HG03097 (cell line): ENCODE measurements at regions not wholly inside any gene's neighbourhood (a gene's known extent, or its start where the extent isn't known, plus 50 kb on each side); places are given as distances from the start of the nearest gene placed in this dataset.
"Not testable (repeated sequence)": the region's sequence is repeated elsewhere in the genome, so short reads cannot be mapped to it uniquely, and the experiment has no call there.

Experiments
- ATAC-seq: cut with Tn5 transposase; IDR thresholded peaks from one replicate; pipeline ENCODE4 v1.9.1; 2021; ENCODE audit not compliant: unreplicated experiment, low FRiP score

DNA sequence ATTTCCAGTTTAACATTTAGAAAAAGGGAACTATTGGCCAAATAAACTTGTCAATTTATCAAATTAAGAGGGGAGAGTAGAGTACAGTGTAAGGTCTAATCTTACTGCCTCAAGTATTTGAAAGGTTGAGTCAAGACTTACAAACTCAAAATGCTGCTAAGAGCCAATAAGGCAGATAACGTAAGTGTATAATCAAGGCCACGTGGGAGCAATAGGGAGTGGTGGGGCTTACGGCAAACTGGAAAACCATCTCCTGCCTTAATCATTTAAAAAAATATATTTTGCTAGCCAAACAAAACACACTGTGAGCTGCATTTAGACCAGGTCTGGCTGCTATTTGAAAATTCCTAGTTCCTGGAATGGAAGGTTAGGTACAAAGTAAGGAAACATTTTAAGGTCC is 107.3 kb upstream of the FRMD4B start:
- ATAC-seq: no peak

DNA sequence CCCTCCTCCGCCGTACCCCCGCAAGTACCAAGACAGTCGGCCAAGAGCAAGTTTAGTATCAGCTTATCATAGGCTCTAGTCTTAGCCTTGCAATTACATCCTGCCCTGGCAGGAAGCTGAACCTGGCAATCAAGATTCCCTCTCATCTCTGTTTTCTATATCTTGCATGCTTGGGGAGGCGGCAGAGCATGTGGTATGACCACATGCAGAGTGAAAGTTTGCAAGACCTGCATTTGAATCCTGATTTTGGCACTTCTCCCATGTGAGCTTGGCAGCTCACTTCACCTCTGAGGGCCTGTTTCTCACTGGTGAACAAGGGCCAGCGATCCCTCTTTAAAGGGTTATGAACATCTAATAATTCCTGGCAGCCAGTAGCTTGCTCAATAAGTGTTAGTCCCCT is 106.1 kb upstream of the FRMD4B start:
- no peak for ATAC-seq

DNA sequence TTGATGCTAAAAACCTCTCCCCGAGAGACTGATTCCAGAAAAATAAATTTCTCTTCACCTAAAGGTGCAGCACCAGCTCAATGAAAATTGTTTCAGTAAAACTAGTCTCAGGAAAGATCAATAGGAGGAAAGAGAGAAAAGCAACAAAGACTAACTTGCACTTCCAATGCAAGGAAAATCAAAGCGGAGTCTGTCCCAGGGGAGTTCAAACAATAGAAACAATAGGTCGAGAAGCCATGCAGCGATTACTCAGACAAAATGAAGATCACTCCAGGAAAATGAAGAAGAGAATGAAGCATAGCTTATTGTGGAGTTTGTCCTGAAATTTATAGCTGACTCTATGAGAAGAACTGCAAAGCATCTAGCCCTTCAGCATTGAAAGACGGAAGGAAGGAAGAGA is 105.1 kb upstream of the FRMD4B start:
- ATAC-seq: no peak

DNA sequence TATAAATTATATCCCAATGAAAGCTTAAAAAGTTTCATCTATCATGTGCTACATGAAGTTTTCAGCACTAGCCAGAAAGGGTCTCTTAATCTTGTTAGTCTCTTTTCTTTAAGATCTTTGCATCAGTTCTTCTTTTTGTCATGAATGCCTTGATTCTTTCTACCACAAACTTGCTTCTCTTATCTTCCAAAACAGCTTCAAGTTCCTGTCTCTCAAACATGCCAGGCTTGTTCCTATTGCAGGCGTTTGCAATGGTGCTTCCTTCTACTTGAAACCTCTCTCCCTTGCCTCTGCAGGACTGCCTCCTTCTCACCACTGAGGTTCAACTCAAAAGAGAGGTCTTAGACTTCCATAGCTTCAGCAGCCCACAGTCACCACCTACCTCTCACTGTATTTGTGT is 104.3 kb upstream of the FRMD4B start:
- ATAC-seq: no peak

DNA sequence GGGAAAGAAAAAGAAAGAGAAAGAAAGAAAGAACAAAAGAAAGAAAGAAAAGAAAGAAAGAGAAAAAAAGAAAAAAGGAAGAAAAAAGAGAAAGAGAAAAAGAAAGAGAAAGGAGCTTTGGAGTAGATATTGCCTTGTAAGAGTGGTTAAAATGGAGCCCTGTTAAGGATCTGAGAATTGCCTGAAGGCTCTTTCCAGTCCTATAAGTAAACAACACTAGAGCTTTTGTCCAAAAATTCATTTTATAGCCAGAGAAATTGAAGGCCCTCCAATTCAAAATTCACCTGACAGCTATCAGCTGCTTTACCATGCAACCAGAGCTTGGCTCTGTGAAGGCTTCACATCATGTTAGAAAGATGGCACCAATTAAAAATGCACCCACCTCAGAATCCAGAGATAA is 102.1 kb upstream of the FRMD4B start:
- no peak for ATAC-seq

DNA sequence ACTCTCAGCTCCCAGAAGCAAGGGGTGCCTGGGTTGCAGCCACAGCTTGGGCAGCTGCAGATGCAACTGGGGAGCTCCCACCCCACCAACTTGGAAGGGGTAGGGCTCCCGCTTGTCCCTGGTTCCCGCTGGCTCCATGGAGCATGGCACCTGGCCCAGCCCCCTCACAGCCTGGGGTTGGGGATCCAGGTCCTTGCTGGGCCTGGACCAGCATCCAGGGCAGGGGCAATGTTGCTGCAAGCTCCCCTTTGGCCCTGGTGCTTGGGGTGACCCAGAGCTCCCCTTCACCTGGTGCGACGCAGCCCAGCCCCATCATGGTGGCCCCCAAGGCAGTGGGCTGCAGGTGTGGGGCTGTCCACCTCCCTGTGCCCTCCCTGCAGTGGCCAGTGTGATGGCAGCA is 99.6 kb upstream of the FRMD4B start:
- ATAC-seq: no peak

DNA sequence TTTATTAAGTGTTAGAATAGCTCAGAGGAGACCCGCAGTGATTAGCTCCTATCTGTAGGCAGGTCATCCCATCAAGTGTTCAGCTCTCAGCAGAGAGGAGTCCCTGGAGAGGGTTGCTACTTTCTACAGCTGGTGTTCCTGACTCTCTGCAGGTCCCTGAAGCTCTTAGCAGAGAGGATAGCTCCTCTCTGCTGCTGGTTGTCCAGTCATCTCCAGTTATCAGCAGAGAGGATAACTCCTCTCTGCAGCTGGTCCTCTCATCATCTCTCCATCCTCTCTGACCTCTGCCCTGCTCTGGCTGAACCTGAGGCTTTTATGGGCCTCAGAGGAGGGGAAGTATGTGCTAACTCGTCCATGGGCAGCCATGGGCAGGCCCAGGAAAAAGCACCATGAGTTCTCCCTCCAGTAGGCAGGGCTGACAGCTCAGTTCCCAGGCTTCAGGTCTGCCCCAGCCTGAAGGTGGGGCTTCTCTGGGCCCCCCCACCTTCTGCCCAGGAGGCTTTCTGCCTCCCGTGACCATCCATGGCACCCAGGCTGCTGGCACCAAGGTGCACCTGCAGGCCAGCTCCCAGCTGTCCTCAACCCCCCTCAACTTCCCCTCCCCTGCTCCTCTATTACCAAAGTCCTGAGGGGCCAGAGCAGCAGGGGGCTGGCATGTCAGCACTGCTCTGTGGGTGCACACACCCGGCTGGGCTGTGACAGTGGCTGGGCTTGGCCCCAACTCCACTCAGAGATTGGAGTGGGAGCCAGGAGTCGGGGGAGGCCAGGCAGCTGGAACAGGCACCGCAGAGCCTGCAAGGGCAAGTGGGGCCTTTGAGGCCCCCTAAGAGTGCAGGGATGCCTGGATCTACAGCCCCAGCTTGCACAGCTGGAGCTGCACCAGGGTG is 98.9 kb upstream of the FRMD4B start:
- ATAC-seq: no peak

DNA sequence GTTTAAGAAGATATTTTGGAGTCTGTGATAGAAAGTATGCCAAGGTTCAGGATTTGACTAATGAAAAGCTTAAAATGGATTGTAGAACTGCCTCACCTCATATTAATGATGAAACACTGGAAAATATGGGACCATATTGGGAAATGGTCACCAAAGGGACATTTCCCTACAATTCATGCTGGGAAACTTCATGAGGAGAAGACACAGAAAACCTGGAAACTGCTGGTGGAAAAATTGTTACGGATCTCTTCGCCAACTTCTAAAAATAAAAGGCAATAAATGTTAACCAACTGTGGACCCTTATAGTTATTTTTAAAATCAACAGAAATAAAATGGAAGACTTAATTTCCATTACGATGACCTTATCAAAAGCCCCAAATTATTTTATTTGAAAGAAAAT is 97.6 kb upstream of the FRMD4B start:
- ATAC-seq: no peak

DNA sequence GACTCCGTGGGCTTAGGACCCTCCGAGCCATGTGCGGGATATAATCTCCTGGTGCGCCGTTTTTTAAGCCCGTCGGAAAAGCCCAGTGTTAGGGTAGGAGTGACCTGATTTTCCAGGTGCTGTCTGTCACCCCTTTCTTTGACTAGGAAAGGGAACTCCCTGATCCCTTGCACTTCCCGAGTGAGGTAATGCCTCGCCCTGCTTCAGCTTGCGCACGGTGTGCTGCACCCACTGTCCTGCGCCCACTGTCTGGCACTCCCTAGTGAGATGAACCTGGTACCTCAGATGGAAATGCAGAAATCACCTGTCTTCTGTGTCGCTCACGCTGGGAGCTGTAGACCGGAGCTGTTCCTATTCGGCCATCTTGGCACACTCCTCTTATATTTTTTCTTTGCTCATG is 95.1 kb upstream of the FRMD4B start:
- not testable (repeated sequence) for ATAC-seq

DNA sequence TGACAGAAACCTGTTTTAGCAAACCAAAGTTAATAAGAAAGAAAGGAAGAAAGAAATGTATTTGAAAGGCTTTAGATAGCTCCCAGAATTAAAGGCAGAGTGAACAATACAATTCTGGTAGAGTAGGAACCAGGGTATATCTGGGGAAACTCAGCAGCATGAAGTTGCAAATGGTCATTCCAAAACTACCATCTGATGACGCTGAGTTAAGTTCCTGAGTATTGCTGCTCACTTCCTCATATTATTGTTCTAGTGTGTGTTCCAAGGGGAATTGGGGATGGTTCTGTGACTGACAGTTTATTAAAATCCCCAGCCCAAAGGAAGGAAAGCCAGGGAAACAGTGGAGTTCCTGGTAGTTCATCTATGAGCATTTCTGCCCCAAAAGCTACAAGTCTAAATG is 88.3 kb upstream of the FRMD4B start:
- ATAC-seq: no peak

DNA sequence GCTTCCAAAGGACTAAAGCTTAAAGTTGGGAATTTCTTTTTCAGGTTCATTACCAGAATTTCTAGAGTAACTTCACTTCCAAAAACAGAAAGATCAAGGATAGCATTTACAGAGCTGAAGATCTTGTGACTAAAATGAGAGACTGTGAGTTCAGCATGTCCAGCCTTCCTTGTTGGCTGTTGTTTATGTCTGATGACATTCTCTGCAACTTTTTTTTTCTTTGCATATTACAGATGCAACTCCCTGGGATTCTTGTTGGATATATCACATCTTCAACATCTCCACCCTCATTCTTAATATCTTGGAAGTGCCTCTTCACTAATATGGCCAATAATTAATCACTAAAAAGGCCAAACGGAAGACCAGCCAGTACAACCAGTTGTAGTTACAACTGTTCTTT is 86.2 kb upstream of the FRMD4B start:
- no peak for ATAC-seq

DNA sequence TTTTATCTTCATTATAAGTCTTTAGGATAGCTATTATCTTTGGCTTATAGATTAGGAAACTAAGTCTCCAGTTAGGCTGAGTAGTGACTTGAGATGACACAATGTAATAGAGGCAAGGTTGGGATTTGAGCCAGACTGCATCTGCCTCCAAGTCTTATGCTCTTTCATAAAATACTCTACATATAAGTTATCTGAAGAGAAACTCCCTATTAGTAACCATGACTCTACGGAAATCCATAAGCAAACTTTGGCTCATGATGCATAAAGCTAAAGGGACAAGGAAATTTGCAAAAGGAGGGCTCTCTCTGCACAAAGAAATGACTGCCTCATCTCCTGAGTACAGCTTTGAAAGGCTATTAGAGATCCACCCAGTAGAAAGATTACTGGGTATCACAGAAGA is 77.6 kb upstream of the FRMD4B start:
- ATAC-seq: no peak

DNA sequence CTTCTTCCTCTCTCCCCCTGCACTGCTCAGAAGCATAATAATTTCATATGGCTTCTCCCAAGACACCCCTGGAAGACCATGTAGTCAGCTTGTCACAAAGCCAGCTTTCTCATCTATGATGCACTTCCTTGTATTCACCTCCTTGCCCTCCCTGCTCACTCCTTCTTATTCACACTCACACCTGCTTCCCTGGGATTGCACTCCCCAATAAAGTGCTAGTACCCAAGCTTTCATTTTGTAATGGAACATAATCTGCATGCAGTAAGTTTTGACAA is 76.9 kb upstream of the FRMD4B start:
- ATAC-seq: no peak

DNA sequence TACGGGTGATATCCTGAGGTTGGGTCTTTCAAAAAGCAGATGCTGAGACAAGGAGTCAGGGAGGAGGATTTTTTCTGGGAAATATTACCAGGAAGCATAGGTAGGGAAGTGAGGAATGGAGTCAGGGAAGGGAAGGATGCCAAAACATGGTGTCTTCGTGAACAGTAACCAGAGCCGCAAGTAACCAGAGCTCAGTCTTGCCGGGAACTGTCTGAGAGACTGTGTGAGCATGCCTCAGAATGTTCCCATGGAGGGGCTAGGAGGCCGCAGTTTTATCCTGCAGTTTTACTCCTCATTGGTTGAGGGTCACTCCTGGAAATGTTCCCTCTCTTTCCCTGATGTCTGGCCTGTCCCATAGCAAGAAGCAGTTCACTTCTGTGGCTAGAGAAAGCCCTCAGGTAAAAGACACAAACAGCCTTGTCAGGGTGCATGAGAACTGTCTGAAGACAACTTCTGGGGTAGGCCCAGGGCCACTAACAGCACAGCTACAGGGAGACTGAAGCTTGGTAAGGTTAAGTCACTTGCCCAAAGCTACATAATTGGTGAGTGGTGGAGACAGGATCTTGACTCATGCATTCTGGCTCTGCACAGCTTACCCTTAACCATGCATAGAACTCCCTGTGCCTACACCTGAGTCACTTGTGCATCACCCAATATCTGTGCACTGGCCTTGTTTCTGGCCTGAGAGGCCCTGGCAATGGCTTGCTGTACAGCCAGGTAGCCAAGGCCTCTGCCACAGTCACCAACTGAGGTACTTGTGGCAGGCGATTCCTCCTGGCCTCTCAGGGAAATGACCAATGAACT is 76.3 kb upstream of the FRMD4B start:
- ATAC-seq: no peak

DNA sequence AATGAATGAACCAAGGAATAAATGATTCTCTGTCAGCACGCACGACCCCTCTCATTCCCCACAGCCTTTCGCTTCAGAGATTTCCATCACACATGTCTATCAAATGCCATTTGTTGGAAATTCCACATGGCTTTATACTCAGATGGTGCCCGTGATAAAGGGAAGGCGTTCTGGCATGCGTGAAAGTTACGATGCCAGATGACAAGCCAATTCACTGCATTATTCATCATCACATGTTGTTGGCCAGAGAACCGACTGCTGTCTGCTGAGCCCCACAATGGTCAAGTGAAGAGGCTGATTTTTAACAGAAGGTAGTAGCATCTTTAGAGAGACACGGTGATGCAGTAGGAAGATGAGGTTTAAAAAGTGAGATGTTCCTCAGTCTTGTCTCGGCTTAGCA is 74.1 kb upstream of the FRMD4B start:
- ATAC-seq: no peak

DNA sequence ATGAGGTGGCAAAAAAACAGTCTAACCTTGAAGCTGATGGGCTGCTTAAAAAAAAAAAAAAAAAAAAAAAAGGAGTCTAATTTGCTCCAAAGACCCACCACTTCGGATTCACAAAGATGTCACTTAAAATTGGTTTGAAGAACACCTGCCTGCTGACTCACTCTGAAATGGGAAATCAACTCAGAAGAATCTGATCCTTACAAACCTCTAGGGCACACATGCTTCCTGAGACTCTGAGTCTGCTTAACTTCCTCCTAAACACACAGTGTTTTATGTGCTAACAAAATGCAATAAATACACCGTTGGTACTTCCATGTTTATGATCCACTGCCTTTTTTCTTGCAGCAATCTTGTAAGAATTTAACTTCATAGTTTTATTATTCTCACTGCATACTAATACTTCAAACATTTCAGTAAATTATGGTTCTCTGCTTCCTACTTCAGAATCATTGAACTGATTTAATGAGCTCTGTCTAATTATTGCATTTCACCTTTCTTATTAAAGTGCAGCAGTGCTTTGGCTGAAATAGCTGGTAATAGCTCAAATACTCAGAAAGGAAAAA is 73.0 kb upstream of the FRMD4B start:
- no peak for ATAC-seq

DNA sequence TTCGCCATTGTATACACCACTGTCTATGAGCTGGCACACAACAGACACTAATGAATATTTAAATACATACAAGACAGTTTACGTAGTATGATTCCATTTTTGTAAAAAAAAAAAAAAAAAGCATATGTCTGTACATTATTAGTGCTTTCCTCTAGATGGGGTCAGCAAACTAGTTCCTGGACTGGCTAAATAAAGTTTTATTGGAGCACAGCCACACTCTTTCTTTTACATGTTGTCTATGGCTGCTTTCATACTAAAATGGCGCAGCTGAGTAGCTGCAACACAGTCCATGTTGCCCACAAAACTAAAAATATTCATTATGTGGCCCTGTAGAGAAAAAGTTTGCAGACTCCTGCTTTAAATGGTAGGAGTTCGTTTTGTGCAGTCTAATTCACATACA is 70.7 kb upstream of the FRMD4B start:
- ATAC-seq: no peak

DNA sequence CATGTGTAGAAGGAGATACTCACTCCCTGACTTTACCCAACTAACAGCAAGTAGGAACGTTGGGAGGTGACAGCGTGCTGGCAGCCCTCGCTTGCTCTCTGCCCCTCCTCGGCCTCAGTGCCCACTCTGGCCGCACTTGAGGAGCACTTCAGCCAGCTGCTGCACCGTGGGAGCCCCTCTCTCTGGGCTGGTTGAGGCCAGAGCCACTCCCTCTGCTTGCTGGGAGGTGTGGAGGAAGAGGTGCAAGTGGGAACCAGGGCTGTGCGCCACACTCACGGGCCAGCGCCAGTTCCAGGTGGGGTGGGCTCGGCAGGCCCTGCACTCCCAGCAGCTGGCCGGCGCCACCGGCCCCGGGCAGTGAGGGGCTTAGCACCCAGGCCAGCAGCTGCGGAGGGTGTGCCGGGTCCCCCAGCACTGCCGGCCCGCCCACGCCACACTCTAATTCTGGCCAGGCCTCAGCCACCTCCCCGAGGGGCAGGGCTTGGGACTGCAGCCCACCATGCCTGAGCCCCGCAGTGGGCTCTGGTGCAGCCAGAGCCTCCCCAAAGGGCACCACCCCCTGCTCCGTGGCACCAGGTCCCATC is 68.4 kb upstream of the FRMD4B start:
- no peak for ATAC-seq

DNA sequence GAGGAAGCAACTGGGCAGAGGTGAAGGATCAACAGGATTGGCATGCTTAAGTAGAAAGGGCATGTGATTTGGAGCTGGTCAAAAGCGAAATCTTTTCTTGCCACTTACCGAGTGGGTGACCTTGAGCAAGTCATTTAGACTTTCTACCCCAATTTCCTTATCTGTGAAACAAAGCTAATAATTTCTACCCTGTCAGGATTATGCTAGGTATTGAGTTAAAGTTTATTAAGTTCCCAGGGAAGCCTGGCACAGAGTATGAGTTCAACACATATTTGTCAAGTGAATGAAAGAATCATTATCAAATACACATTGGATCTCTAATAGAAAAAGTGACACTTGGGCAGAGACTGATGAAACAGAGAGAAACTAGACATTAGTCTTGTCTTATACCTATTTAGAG is 66.4 kb upstream of the FRMD4B start:
- ATAC-seq: no peak

DNA sequence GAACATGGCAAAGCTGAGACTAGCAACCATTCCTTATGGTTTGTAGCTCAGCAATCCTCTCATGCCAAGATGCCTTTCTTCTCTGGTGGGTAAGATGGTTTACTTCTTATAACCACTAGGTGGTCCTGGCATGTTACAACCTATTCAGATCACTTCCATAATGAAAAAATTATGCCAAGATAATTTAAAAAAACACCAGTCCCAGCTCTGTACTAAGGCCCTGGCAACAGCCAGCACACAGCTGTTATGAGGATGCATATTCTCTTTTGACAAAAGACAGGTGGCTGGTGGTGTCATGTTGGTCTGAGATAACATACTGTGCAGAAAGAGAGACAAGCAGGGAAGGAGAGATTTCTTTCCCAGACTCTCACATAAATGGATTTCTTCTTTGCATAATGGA is 65.7 kb upstream of the FRMD4B start:
- no peak for ATAC-seq

DNA sequence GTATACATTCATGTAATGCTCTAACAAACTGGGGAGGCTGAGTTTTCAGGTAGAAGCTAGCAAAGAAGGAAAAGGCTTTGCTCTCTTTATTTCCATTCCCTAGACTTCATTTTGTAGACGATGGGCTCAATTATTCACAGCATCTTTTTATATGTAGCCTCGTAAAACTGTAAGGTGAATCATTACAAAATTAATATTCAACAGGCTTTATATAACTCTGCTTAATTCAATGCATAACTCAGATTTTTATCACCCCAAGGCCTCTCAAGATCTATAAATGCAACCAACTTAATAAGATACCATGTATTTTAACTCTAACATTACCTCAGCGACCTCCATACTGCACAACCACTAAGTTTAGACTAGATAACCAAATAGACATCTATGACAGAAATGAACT is 63.0 kb upstream of the FRMD4B start:
- no peak for ATAC-seq
